ENCODE measurements at regions not wholly inside any gene's neighbourhood (a gene's known extent, or its start where the extent isn't known, plus 50 kb on each side); places are given as distances from the start of the nearest gene placed in this dataset.

DNA sequence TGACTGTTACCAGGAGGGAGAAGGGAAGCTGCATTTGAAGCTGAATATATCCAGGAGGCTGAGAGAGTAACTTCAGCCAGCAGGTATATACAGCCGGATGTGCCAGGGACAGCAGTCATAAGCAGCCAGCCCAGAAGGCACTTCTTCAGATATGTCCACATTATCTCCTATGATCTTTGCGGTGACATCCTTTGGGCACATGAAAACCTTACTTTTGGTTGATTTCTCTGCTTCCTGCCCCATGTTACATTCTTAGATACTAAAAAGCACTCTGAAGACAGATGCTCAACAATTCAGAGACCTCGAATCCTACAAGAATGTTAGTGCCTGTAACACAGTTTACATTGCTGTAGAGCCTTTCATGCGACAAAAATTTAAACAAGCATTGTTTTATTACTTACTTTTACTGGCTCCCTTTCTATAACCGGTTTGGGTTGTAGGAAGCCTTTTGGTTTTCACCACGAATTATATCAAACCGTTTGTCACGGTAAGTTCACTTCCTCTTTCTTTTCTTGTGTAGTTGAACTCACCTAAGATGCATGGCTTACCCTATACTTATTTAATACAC, 50.3 kb upstream of the TLK1 start:
- TF ChIP-seq, protein P1, sequence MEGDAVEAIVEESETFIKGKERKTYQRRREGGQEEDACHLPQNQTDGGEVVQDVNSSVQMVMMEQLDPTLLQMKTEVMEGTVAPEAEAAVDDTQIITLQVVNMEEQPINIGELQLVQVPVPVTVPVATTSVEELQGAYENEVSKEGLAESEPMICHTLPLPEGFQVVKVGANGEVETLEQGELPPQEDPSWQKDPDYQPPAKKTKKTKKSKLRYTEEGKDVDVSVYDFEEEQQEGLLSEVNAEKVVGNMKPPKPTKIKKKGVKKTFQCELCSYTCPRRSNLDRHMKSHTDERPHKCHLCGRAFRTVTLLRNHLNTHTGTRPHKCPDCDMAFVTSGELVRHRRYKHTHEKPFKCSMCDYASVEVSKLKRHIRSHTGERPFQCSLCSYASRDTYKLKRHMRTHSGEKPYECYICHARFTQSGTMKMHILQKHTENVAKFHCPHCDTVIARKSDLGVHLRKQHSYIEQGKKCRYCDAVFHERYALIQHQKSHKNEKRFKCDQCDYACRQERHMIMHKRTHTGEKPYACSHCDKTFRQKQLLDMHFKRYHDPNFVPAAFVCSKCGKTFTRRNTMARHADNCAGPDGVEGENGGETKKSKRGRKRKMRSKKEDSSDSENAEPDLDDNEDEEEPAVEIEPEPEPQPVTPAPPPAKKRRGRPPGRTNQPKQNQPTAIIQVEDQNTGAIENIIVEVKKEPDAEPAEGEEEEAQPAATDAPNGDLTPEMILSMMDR (IDR thresholded peaks at IDR 0.05): no peak
- TF ChIP-seq POLR2A (IDR thresholded peaks at IDR 0.05): no peak
